ENCODE measurements at regions not wholly inside any gene's neighbourhood (a gene's known extent, or its start where the extent isn't known, plus 50 kb on each side); places are given as distances from the start of the nearest gene placed in this dataset.

GRCh38 chr7:116363637-116364432, 135.7 kb upstream of the CAV2 start:
- TF ChIP-seq MAZ (CRISPR knock-in tag; conservative IDR thresholded peaks at IDR 0.05 in 1 of 2, IDR thresholded peaks at IDR 0.05 in 1 of 2) (no peak), REST (IDR thresholded peaks at IDR 0.05; ENCODE audit: borderline replicate concordance) (no peak), REST (CRISPR knock-in tag; IDR thresholded peaks at IDR 0.05; ENCODE audit: low read depth) (no peak), EP300 (IDR thresholded peaks at IDR 0.05; ENCODE audit: low read length) (0 out of 2 replicates have a peak, but pooled peaks have one; percentile 38), ZEB2 (IDR thresholded peaks at IDR 0.05) (no peak), KLF10 (CRISPR knock-in tag; IDR thresholded peaks at IDR 0.05) (no peak), RUNX1 (IDR thresholded peaks at IDR 0.05; ENCODE audit: low read depth) (no peak), TCF7 (IDR thresholded peaks at IDR 0.05; ENCODE audit: borderline replicate concordance) (no peak), EZH2 (IDR thresholded peaks at IDR 0.05; ENCODE audit: borderline replicate concordance, low read depth, low read length) (no peak), MYC (IDR thresholded peaks at IDR 0.05; ENCODE audit: low read depth, low read length) (no peak), MYC (CRISPR knock-in tag; IDR thresholded peaks at IDR 0.05; ENCODE audit: borderline replicate concordance, low read depth) (no peak), ETV6 (IDR thresholded peaks at IDR 0.05; ENCODE audit: borderline replicate concordance in 1 of 2, low read depth in 2 of 2, low read length in 1 of 2) (no peak), ETV6 (CRISPR knock-in tag; IDR thresholded peaks at IDR 0.05; ENCODE audit: borderline replicate concordance) (no peak), FOXK1 (CRISPR knock-in tag; IDR thresholded peaks at IDR 0.05; ENCODE audit: borderline replicate concordance) (no peak)
- TF ChIP-seq, protein P1, sequence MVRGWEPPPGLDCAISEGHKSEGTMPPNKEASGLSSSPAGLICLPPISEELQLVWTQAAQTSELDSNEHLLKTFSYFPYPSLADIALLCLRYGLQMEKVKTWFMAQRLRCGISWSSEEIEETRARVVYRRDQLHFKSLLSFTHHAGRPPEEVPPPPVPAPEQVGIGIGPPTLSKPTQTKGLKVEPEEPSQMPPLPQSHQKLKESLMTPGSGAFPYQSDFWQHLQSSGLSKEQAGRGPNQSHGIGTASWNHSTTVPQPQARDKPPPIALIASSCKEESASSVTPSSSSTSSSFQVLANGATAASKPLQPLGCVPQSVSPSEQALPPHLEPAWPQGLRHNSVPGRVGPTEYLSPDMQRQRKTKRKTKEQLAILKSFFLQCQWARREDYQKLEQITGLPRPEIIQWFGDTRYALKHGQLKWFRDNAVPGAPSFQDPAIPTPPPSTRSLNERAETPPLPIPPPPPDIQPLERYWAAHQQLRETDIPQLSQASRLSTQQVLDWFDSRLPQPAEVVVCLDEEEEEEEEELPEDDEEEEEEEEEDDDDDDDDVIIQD (CRISPR knock-in tag; IDR thresholded peaks at IDR 0.05), result no peak
- TF ChIP-seq, protein P2, sequence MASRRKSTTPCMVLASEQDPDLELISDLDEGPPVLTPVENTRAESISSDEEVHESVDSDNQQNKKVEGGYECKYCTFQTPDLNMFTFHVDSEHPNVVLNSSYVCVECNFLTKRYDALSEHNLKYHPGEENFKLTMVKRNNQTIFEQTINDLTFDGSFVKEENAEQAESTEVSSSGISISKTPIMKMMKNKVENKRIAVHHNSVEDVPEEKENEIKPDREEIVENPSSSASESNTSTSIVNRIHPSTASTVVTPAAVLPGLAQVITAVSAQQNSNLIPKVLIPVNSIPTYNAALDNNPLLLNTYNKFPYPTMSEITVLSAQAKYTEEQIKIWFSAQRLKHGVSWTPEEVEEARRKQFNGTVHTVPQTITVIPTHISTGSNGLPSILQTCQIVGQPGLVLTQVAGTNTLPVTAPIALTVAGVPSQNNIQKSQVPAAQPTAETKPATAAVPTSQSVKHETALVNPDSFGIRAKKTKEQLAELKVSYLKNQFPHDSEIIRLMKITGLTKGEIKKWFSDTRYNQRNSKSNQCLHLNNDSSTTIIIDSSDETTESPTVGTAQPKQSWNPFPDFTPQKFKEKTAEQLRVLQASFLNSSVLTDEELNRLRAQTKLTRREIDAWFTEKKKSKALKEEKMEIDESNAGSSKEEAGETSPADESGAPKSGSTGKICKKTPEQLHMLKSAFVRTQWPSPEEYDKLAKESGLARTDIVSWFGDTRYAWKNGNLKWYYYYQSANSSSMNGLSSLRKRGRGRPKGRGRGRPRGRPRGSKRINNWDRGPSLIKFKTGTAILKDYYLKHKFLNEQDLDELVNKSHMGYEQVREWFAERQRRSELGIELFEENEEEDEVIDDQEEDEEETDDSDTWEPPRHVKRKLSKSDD (conservative IDR thresholded peaks at IDR 0.05; ENCODE audit: low read length), result no peak
- TF ChIP-seq, protein P3, sequence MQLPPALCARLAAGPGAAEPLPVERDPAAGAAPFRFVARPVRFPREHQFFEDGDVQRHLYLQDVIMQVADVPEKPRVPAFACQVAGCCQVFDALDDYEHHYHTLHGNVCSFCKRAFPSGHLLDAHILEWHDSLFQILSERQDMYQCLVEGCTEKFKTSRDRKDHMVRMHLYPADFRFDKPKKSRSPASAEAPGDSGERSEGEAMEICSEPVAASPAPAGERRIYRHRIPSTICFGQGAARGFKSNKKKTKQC (CRISPR knock-in tag; IDR thresholded peaks at IDR 0.05), result no peak

All from K562 (cell line).